SK-N-SH (cell line): ENCODE measurements at regions not wholly inside any gene's neighbourhood (a gene's known extent, or its start where the extent isn't known, plus 50 kb on each side); places are given as distances from the start of the nearest gene placed in this dataset.

Experiments
- CTCF ChIA-PET: fragments of 300-600, 350-600 bp; formaldehyde crosslinking; extraction: SDS; loops from one replicate; lab custom pipeline; 2021; lab: Yijun Ruan, JAX
- POLR2A ChIA-PET: fragments of 350-600 bp; sonication (Branson Sonifier 250); formaldehyde crosslinking; extraction: SDS; loops from one replicate; lab custom pipeline; 2020; ENCODE audit warnings: antibody characterized with exemption, inconsistent platforms; lab: Yijun Ruan, JAX
- DNase-seq: peaks from one replicate; pipeline ENCODE4 v3.0.0; 2012
- H2AFZ ChIP-seq: fragments of 200-600 bp; sonication (generic); 2 replicates; pipeline ENCODE4 v1.8.1; 2016; ENCODE audit warnings: antibody characterized with exemption, mild to moderate bottlenecking, low read depth
- H3F3A ChIP-seq: fragments of 200-600 bp; sonication (generic); replicated peaks from 2 replicates; pipeline ENCODE3; 2016; ENCODE audit warnings: antibody characterized with exemption, mild to moderate bottlenecking; ENCODE audit not compliant: insufficient read depth
- H3K27ac ChIP-seq, 2 experiments: fragments of 200-500 bp in 1 of 2; fragments of 200-600 bp in 1 of 2; sonication (Bioruptor generic) in 1 of 2; sonication (generic), shearing (Covaris generic) in 1 of 2; 2 replicates each; pipeline versions ENCODE4 v1.5.1 to v1.6.1; 2014 to 2016; ENCODE audit warnings: low read depth in 2 of 2, inconsistent platforms in 1 of 2, low read length in 1 of 2, mild to moderate bottlenecking in 1 of 2, mixed read lengths in 1 of 2
- H3K27me3 ChIP-seq: fragments of 200-600 bp; sonication (generic), shearing (Covaris generic); 2 replicates; pipeline ENCODE4 v1.6.1; 2016; ENCODE audit warnings: mixed run types; ENCODE audit not compliant: insufficient read depth
- H3K36me3 ChIP-seq, 2 experiments: fragments of 200-500 bp in 1 of 2; fragments of 200-600 bp in 1 of 2; sonication (Bioruptor generic) in 1 of 2; sonication (generic) in 1 of 2; replicated peaks in 1 of 2; 2 replicates each; pipeline versions ENCODE3 to v1.5.1; 2014 to 2016; ENCODE audit warnings: low read length in 1 of 2, mild to moderate bottlenecking in 1 of 2; ENCODE audit not compliant: insufficient read depth in 2 of 2, control insufficient read depth in 1 of 2
- H3K4me1 ChIP-seq, 2 experiments: fragments of 200-500 bp in 1 of 2; fragments of 200-600 bp in 1 of 2; sonication (Bioruptor generic) in 1 of 2; sonication (generic), shearing (Covaris generic) in 1 of 2; 2 replicates each; pipeline versions ENCODE4 v1.5.1 to v1.6.1; 2014 to 2016; ENCODE audit warnings: low read depth in 1 of 2, low read length in 1 of 2, mixed run types in 1 of 2; ENCODE audit not compliant: insufficient read depth in 2 of 2, control insufficient read depth in 1 of 2
- H3K4me2 ChIP-seq: fragments of 200-600 bp; sonication (generic), shearing (Covaris generic); 2 replicates; pipeline ENCODE4 v1.6.1; 2017; ENCODE audit warnings: mixed run types
- H3K4me3 ChIP-seq, 2 experiments: fragments of 200-500 bp in 1 of 2; fragments of 200-600 bp in 1 of 2; sonication (Bioruptor generic) in 1 of 2; sonication (generic), shearing (Covaris generic) in 1 of 2; 2 replicates each; pipeline versions ENCODE4 v1.5.1 to v1.8.1; 2014 to 2016; ENCODE audit warnings: low read depth in 2 of 2, inconsistent platforms in 1 of 2, low read length in 1 of 2, mild to moderate bottlenecking in 1 of 2, mixed read lengths in 1 of 2, moderate library complexity in 1 of 2
- H3K79me2 ChIP-seq: fragments of 200-600 bp; sonication (generic); 2 replicates; pipeline ENCODE4 v1.8.1; 2017; ENCODE audit warnings: mild to moderate bottlenecking; ENCODE audit not compliant: insufficient read depth
- H3K9ac ChIP-seq: fragments of 200-600 bp; sonication (generic); 2 replicates; pipeline ENCODE4 v1.6.1; 2017; ENCODE audit warnings: mixed run types
- H3K9me2 ChIP-seq: fragments of 200-600 bp; sonication (generic); 2 replicates; pipeline ENCODE4 v1.6.1; 2017; ENCODE audit warnings: mixed run types
- H3K9me3 ChIP-seq: fragments of 200-600 bp; sonication (generic); 2 replicates; pipeline ENCODE4 v1.6.1; 2017; ENCODE audit warnings: mixed run types, mild to moderate bottlenecking, moderate library complexity
- H4K20me1 ChIP-seq: fragments of 200-600 bp; sonication (generic); 2 replicates; pipeline ENCODE4 v1.6.1; 2017; ENCODE audit warnings: mild to moderate bottlenecking, mixed run types; ENCODE audit not compliant: insufficient read depth
- CHD2 ChIP-seq: fragments of 150-350 bp; IDR thresholded peaks from 2 replicates; pipeline ENCODE4 v1.6.1; 2018; ENCODE audit warnings: low read length; ENCODE audit not compliant: partially characterized antibody
- EP300 ChIP-seq, 2 experiments: IDR thresholded peaks; 2 replicates each; pipeline versions ENCODE4 v1.4.0 to v1.6.1; 2012; ENCODE audit warnings: borderline replicate concordance in 1 of 2, low read depth in 1 of 2, low read length in 1 of 2
- EZH2phosphoT487 ChIP-seq: fragments of 200-600 bp; sonication (generic); IDR thresholded peaks from 2 replicates; pipeline ENCODE4 v1.6.1; 2017; ENCODE audit warnings: low read depth, mixed run types, mild to moderate bottlenecking, antibody characterized with exemption, moderate library complexity, borderline replicate concordance
- FOXJ3 ChIP-seq: sonication (generic); formaldehyde crosslinking; IDR thresholded peaks from 2 replicates; pipeline ENCODE4 v1.5.1; 2020; ENCODE audit warnings: mild to moderate bottlenecking, missing genetic modification reagents
- GATA2 ChIP-seq: sonication (generic); formaldehyde crosslinking; IDR thresholded peaks from 2 replicates; pipeline ENCODE4 v1.5.0; 2020; ENCODE audit warnings: mild to moderate bottlenecking, missing genetic modification reagents
- IRF3 ChIP-seq: fragments of 150-350 bp; IDR thresholded peaks from 2 replicates; pipeline ENCODE4 v1.6.1; 2016; ENCODE audit warnings: mild to moderate bottlenecking, low read depth, low read length
- JUND ChIP-seq: IDR thresholded peaks from 2 replicates; pipeline ENCODE4 v1.4.0; 2012
- NFIC ChIP-seq: IDR thresholded peaks from 2 replicates; pipeline ENCODE4 v1.4.0; 2012; ENCODE audit warnings: borderline replicate concordance
- NRF1 ChIP-seq: IDR thresholded peaks from 2 replicates; pipeline ENCODE4 v1.6.1; 2012; ENCODE audit warnings: low read depth, mild to moderate bottlenecking, low read length
- POLR2AphosphoS5 ChIP-seq: IDR thresholded peaks from 2 replicates; pipeline ENCODE4 v1.6.1; 2012; ENCODE audit warnings: low read depth, low read length
- RAD21 ChIP-seq: IDR thresholded peaks from 2 replicates; pipeline ENCODE4 v1.6.1; 2012; ENCODE audit warnings: mild to moderate bottlenecking, low read length
- REST ChIP-seq: IDR thresholded peaks from 2 replicates; pipeline ENCODE4 v1.6.1; 2012; ENCODE audit warnings: mild to moderate bottlenecking, low read depth, low read length, moderate library complexity
- RFX5 ChIP-seq: IDR thresholded peaks from 2 replicates; pipeline ENCODE4 v1.6.1; 2012; ENCODE audit warnings: mild to moderate bottlenecking, improper control_type of control experiment, low read length
- RXRA ChIP-seq: IDR thresholded peaks from 2 replicates; pipeline ENCODE4 v1.4.0; 2012; ENCODE audit warnings: low read depth, mild to moderate bottlenecking, borderline replicate concordance
- SMC3 ChIP-seq: IDR thresholded peaks from 2 replicates; pipeline ENCODE4 v1.6.1; 2012; ENCODE audit warnings: low read depth, low read length, improper control_type of control experiment
- TCF12 ChIP-seq: IDR thresholded peaks from 2 replicates; pipeline ENCODE4 v1.4.0; 2012
- TEAD4 ChIP-seq: IDR thresholded peaks from 2 replicates; pipeline ENCODE4 v1.4.0; 2012; ENCODE audit warnings: mild to moderate bottlenecking, borderline replicate concordance; ENCODE audit not compliant: insufficient read depth
- WGBS: methylation state at CpG from one replicate; pipeline ENCODE4 v1.1.6; 2017; ENCODE audit warnings: low lambda C conversion rate; 5-methylcytosine and 5-hydroxymethylcytosine counted together
- TF ChIP-seq, protein P1 (sequence below): fragments of 200-600 bp; sonication (generic); IDR thresholded peaks from 2 replicates; pipeline ENCODE4 v1.6.1; 2017; ENCODE audit warnings: antibody characterized with exemption, mild to moderate bottlenecking, moderate library complexity

- H3K4me2 ChIP-seq = no peak overlapping the region
- no peak overlapping the region for H3K9ac ChIP-seq
- H3K79me2 ChIP-seq = no peaks in the 10 kb centered on the region
- H3K4me1 ChIP-seq = no peaks in the 10 kb centered on the region
- H3K27ac ChIP-seq = no peak overlapping the region
- H2AFZ ChIP-seq = no peak overlapping the region
- POLR2A ChIA-PET = no interaction called here
- H3K9me3 ChIP-seq = no peaks in the 10 kb centered on the region; the same call in 1 of the 2 replicates
- no peaks in the 10 kb centered on the region for H4K20me1 ChIP-seq
- no peaks in the 10 kb centered on the region for H3K27me3 ChIP-seq
- no peaks in the 10 kb centered on the region for H3K9me2 ChIP-seq
- no peak overlapping the region for H3K4me3 ChIP-seq
- no peak for DNase-seq
- 83% methylated on average over 2 of the region's 2 CpGs for WGBS
- H3K36me3 ChIP-seq = no peaks in the 10 kb centered on the region
- CTCF ChIA-PET = no interaction called here
- H3F3A ChIP-seq = no peaks in the 10 kb centered on the region
- TF ChIP-seq EP300 (IDR thresholded peaks at IDR 0.05; ENCODE audit: borderline replicate concordance in 1 of 2, low read depth in 1 of 2, low read length in 1 of 2) = no peak
- TF ChIP-seq RXRA = no peak
Observed at GRCh38 chr12:102622618-102623017, 142.3 kb upstream of the IGF1 start.

- no peaks in the 10 kb centered on the region for H3K4me1 ChIP-seq
- no peak overlapping the region for H3K27ac ChIP-seq
- no peak overlapping the region for H3K9ac ChIP-seq
- 26% methylated on average over 5 of the region's 5 CpGs for WGBS
- ChIA-PET CTCF (no interaction called here), POLR2A (no interaction called here)
- no peaks in the 10 kb centered on the region for H3K79me2 ChIP-seq
- no peaks in the 10 kb centered on the region for H3K36me3 ChIP-seq
- H4K20me1 ChIP-seq = no peaks in the 10 kb centered on the region
- H3F3A ChIP-seq = no peaks in the 10 kb centered on the region
- no peaks in the 10 kb centered on the region for H3K9me2 ChIP-seq
- H3K9me3 ChIP-seq = no peaks in the 10 kb centered on the region
- H3K4me2 ChIP-seq = no peak overlapping the region
- TF ChIP-seq EP300 (IDR thresholded peaks at IDR 0.05; ENCODE audit: borderline replicate concordance in 1 of 2, low read depth in 1 of 2, low read length in 1 of 2) (no peak), POLR2AphosphoS5 (no peak), EZH2phosphoT487 (no peak), JUND (no peak), FOXJ3 (CRISPR knock-in tag) (no peak), REST (no peak), SMC3 (no peak), RFX5 (no peak), NFIC (no peak), TCF12 (no peak), GATA2 (CRISPR knock-in tag) (no peak), NRF1 (no peak), CHD2 (no peak), TEAD4 (no peak), IRF3 (no peak), RAD21 (no peak)
- TF ChIP-seq, protein P1, sequence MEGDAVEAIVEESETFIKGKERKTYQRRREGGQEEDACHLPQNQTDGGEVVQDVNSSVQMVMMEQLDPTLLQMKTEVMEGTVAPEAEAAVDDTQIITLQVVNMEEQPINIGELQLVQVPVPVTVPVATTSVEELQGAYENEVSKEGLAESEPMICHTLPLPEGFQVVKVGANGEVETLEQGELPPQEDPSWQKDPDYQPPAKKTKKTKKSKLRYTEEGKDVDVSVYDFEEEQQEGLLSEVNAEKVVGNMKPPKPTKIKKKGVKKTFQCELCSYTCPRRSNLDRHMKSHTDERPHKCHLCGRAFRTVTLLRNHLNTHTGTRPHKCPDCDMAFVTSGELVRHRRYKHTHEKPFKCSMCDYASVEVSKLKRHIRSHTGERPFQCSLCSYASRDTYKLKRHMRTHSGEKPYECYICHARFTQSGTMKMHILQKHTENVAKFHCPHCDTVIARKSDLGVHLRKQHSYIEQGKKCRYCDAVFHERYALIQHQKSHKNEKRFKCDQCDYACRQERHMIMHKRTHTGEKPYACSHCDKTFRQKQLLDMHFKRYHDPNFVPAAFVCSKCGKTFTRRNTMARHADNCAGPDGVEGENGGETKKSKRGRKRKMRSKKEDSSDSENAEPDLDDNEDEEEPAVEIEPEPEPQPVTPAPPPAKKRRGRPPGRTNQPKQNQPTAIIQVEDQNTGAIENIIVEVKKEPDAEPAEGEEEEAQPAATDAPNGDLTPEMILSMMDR = no peak
- H2AFZ ChIP-seq = no peak overlapping the region
- H3K27me3 ChIP-seq = no peaks in the 10 kb centered on the region
- H3K4me3 ChIP-seq = no peak overlapping the region
- no peak for DNase-seq
Observed at GRCh38 chr12:102618197-102618877, 138.0 kb upstream of the IGF1 start.
